ENCODE measurements at regions not wholly inside any gene's neighbourhood (a gene's known extent, or its start where the extent isn't known, plus 50 kb on each side); places are given as distances from the start of the nearest gene placed in this dataset.

DNA sequence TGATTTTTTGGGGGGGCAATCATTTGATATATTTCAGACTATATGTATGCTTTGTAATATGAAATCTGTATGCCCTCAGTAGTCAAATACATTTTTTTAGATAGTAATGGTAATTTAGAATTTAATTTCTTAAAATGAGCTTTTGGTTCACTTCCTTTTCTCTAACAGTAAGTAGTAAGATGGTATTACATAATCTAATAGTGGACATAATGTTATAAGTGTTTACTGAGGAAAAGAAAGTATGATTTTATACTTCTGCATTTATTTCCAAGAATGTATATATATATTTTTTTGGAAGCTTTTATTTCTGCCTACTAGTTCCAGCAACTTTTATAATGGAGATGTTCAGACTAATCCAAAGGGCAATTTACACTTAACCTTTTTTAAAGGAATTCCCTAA lies 1450.7 kb upstream of the TENM3 start:
- Histone ChIP-seq H3K4me1 (ENCODE audit: control insufficient read depth, insufficient read depth, low read depth, low read length) (no peaks in the 10 kb centered on the region), H3K9me3 (ENCODE audit: control insufficient read depth, low read length) (no peaks in the 10 kb centered on the region), H3K14ac (ENCODE audit: low read length in 2 of 2) (no peak overlapping the region), H3K18ac (ENCODE audit: low read depth in 1 of 2, low read length in 2 of 2) (no peak overlapping the region), H2AFZ (ENCODE audit: low read depth, low read length) (no peak overlapping the region), H2BK5ac (ENCODE audit: low read depth, low read length, poor library complexity, severe bottlenecking) (no peak overlapping the region), H4K8ac (ENCODE audit: low read length) (no peak overlapping the region), H3K4ac (ENCODE audit: low read depth in 1 of 2, low read length in 2 of 2) (no peak overlapping the region), H3K27ac (ENCODE audit: low read length, poor library complexity, severe bottlenecking) (no peak overlapping the region), H3K79me1 (replicated peaks; ENCODE audit: low read length, poor library complexity, severe bottlenecking) (no peaks in the 10 kb centered on the region), H3K4me2 (ENCODE audit: low read length, poor library complexity, severe bottlenecking) (no peak overlapping the region), H4K91ac (ENCODE audit: low read length) (no peak overlapping the region), H3K27me3 (ENCODE audit: control insufficient read depth in 1 of 2, insufficient read depth in 1 of 2, low read length in 2 of 2) (no peaks in the 10 kb centered on the region), H3K36me3 (ENCODE audit: control insufficient read depth in 1 of 2, insufficient read depth in 2 of 2, low read depth in 1 of 2, low read length in 2 of 2) (no peaks in the 10 kb centered on the region), H2BK12ac (ENCODE audit: low read length in 2 of 2) (no peak overlapping the region), H3K4me3 (ENCODE audit: insufficient read depth in 1 of 2, low read depth in 1 of 2, low read length in 2 of 2) (no peak overlapping the region), H2BK120ac (ENCODE audit: low read depth, low read length) (no peak overlapping the region), H3K9ac (ENCODE audit: low read length) (no peak overlapping the region), H2AK5ac (ENCODE audit: low read length, severe bottlenecking) (no peak overlapping the region), H3K23ac (ENCODE audit: low read length in 2 of 2) (no peak overlapping the region), H2BK15ac (ENCODE audit: low read depth, poor library complexity, severe bottlenecking) (no peak overlapping the region)
- no peak for DNase-seq

DNA sequence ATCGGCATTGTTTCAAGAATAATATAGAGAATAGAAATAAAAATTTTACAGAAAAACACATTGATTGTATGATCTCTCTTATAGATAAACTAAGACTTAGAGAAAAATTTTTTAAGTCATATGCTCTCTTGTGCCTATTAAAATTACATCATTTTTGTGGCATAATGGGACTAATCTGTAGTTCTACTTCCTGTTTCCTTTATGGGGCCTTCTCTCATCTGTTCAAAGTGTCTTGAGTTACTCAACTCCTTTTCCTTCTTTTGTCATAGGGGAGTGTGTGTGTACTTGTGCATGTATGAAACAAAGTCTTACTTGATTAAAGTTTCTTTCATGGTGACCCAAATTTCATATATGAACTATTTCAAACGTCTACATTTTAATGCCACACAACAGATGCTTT lies 1448.9 kb upstream of the TENM3 start:
- Histone ChIP-seq H2BK5ac (ENCODE audit: low read depth, low read length, poor library complexity, severe bottlenecking) (no peak overlapping the region), H2BK12ac (ENCODE audit: low read length in 2 of 2) (no peak overlapping the region), H3K23ac (ENCODE audit: low read length in 2 of 2) (no peak overlapping the region), H3K4me3 (ENCODE audit: insufficient read depth in 1 of 2, low read depth in 1 of 2, low read length in 2 of 2) (no peak overlapping the region), H3K9me3 (ENCODE audit: control insufficient read depth, low read length) (no peaks in the 10 kb centered on the region), H3K27ac (ENCODE audit: low read length, poor library complexity, severe bottlenecking) (no peak overlapping the region), H3K79me1 (replicated peaks; ENCODE audit: low read length, poor library complexity, severe bottlenecking) (no peaks in the 10 kb centered on the region), H3K36me3 (ENCODE audit: control insufficient read depth in 1 of 2, insufficient read depth in 2 of 2, low read depth in 1 of 2, low read length in 2 of 2) (no peaks in the 10 kb centered on the region), H4K91ac (ENCODE audit: low read length) (no peak overlapping the region), H2AFZ (ENCODE audit: low read depth, low read length) (no peak overlapping the region), H3K4ac (ENCODE audit: low read depth in 1 of 2, low read length in 2 of 2) (no peak overlapping the region), H3K14ac (ENCODE audit: low read length in 2 of 2) (no peak overlapping the region), H4K8ac (ENCODE audit: low read length) (no peak overlapping the region), H3K9ac (ENCODE audit: low read length) (no peak overlapping the region), H2AK5ac (ENCODE audit: low read length, severe bottlenecking) (no peak overlapping the region), H3K4me2 (ENCODE audit: low read length, poor library complexity, severe bottlenecking) (no peak overlapping the region), H3K18ac (ENCODE audit: low read depth in 1 of 2, low read length in 2 of 2) (no peak overlapping the region), H2BK120ac (ENCODE audit: low read depth, low read length) (no peak overlapping the region), H2BK15ac (ENCODE audit: low read depth, poor library complexity, severe bottlenecking) (no peak overlapping the region), H3K4me1 (ENCODE audit: control insufficient read depth, insufficient read depth, low read depth, low read length) (no peaks in the 10 kb centered on the region), H3K27me3 (ENCODE audit: control insufficient read depth in 1 of 2, insufficient read depth in 1 of 2, low read length in 2 of 2) (peaks cover 0 to 4% of the 10 kb centered on the region in 2 experiments)
- no peak for DNase-seq
- WGBS = 57% methylated on average over 1 of the region's 2 CpGs

DNA sequence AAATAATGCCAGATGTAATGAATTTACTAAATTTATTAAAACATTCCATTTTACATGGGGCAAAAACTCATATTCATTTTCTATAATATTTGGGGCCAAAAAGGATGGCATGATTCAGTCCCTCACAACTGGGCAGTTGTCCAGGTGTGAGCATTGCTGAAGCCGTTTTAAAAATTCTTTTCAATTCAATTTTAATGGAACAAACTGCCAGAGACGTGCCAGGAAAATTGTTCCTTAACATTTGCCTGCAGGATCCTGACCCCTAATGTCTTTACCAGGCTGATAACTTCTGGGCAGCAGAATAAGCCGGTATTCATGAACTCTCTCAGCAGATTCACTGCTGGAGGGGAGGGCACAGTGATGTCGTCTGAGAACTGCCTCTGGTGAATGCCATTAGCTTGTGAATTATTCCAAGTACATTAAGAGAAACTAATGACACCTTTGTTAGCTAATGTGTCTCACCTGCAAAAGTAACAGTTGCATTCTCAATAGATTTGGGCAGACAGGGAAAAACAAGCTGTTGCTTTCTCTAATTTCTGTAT lies 1445.1 kb upstream of the TENM3 start:
- H2BK5ac ChIP-seq (ENCODE audit: low read depth, low read length, poor library complexity, severe bottlenecking) = no peak overlapping the region
- H2AK5ac ChIP-seq (ENCODE audit: low read length, severe bottlenecking) = no peak overlapping the region
- H3K36me3 ChIP-seq (ENCODE audit: control insufficient read depth in 1 of 2, insufficient read depth in 2 of 2, low read depth in 1 of 2, low read length in 2 of 2) = no peaks in the 10 kb centered on the region
- no peak overlapping the region for H3K4me3 ChIP-seq (ENCODE audit: insufficient read depth in 1 of 2, low read depth in 1 of 2, low read length in 2 of 2)
- H3K79me1 ChIP-seq (replicated peaks; ENCODE audit: low read length, poor library complexity, severe bottlenecking) = no peaks in the 10 kb centered on the region
- H3K14ac ChIP-seq (ENCODE audit: low read length in 2 of 2) = no peak overlapping the region
- no peak overlapping the region for H3K18ac ChIP-seq (ENCODE audit: low read depth in 1 of 2, low read length in 2 of 2)
- DNase-seq = no peak
- no peak overlapping the region for H3K4ac ChIP-seq (ENCODE audit: low read depth in 1 of 2, low read length in 2 of 2)
- no peak overlapping the region for H3K4me2 ChIP-seq (ENCODE audit: low read length, poor library complexity, severe bottlenecking)
- H3K9me3 ChIP-seq (ENCODE audit: control insufficient read depth, low read length) = no peaks in the 10 kb centered on the region
- WGBS = 68% methylated on average over 4 of the region's 4 CpGs
- H2AFZ ChIP-seq (ENCODE audit: low read depth, low read length) = no peak overlapping the region
- H3K23ac ChIP-seq (ENCODE audit: low read length in 2 of 2) = no peak overlapping the region
- no peak overlapping the region for H4K91ac ChIP-seq (ENCODE audit: low read length)
- no peak overlapping the region for H4K8ac ChIP-seq (ENCODE audit: low read length)
- peaks cover 0 to 4% of the 10 kb centered on the region in 2 experiments for H3K27me3 ChIP-seq (ENCODE audit: control insufficient read depth in 1 of 2, insufficient read depth in 1 of 2, low read length in 2 of 2)
- H2BK15ac ChIP-seq (ENCODE audit: low read depth, poor library complexity, severe bottlenecking) = no peak overlapping the region
- H2BK12ac ChIP-seq (ENCODE audit: low read length in 2 of 2) = no peak overlapping the region
- no peak overlapping the region for H3K27ac ChIP-seq (ENCODE audit: low read length, poor library complexity, severe bottlenecking)
- no peak overlapping the region for H3K9ac ChIP-seq (ENCODE audit: low read length)
- H2BK120ac ChIP-seq (ENCODE audit: low read depth, low read length) = no peak overlapping the region
- no peaks in the 10 kb centered on the region for H3K4me1 ChIP-seq (ENCODE audit: control insufficient read depth, insufficient read depth, low read depth, low read length)

GRCh38 chr4:180799798-180800197 lies 1443.4 kb upstream of the TENM3 start:
- Histone ChIP-seq H3K9ac (ENCODE audit: low read length) (no peak overlapping the region), H2BK120ac (ENCODE audit: low read depth, low read length) (no peak overlapping the region), H2AK5ac (ENCODE audit: low read length, severe bottlenecking) (no peak overlapping the region), H3K4me3 (ENCODE audit: insufficient read depth in 1 of 2, low read depth in 1 of 2, low read length in 2 of 2) (no peak overlapping the region), H3K18ac (ENCODE audit: low read depth in 1 of 2, low read length in 2 of 2) (no peak overlapping the region), H2BK15ac (ENCODE audit: low read depth, poor library complexity, severe bottlenecking) (no peak overlapping the region), H4K8ac (ENCODE audit: low read length) (no peak overlapping the region), H3K9me3 (ENCODE audit: control insufficient read depth, low read length) (no peaks in the 10 kb centered on the region), H3K36me3 (ENCODE audit: control insufficient read depth in 1 of 2, insufficient read depth in 2 of 2, low read depth in 1 of 2, low read length in 2 of 2) (no peaks in the 10 kb centered on the region), H3K14ac (ENCODE audit: low read length in 2 of 2) (no peak overlapping the region), H3K4me1 (ENCODE audit: control insufficient read depth, insufficient read depth, low read depth, low read length) (no peaks in the 10 kb centered on the region), H3K27me3 (ENCODE audit: control insufficient read depth in 1 of 2, insufficient read depth in 1 of 2, low read length in 2 of 2) (peaks cover 0 to 4% of the 10 kb centered on the region in 2 experiments), H2BK5ac (ENCODE audit: low read depth, low read length, poor library complexity, severe bottlenecking) (no peak overlapping the region), H3K23ac (ENCODE audit: low read length in 2 of 2) (no peak overlapping the region), H2AFZ (ENCODE audit: low read depth, low read length) (no peak overlapping the region), H4K91ac (ENCODE audit: low read length) (no peak overlapping the region), H3K4ac (ENCODE audit: low read depth in 1 of 2, low read length in 2 of 2) (no peak overlapping the region), H3K79me1 (replicated peaks; ENCODE audit: low read length, poor library complexity, severe bottlenecking) (no peaks in the 10 kb centered on the region), H3K27ac (ENCODE audit: low read length, poor library complexity, severe bottlenecking) (no peak overlapping the region), H2BK12ac (ENCODE audit: low read length in 2 of 2) (no peak overlapping the region), H3K4me2 (ENCODE audit: low read length, poor library complexity, severe bottlenecking) (no peak overlapping the region)
- DNase-seq = peak; percentile 21
- WGBS = 48% methylated on average over 5 of the region's 5 CpGs

Data from mesenchymal stem cell (in vitro differentiated cells and primary cell).